GM12878 (cell line): ENCODE measurements at regions not wholly inside any gene's neighbourhood (a gene's known extent, or its start where the extent isn't known, plus 50 kb on each side); places are given as distances from the start of the nearest gene placed in this dataset.

Experiments
- CREM ChIP-seq: IDR thresholded peaks from 2 replicates; pipeline ENCODE4 v1.6.1; 2014; ENCODE audit warnings: antibody characterized with exemption, low read depth
- CTCF ChIP-seq, 3 experiments: IDR thresholded peaks in 2 of 3; conservative IDR thresholded peaks in 1 of 3; 2 replicates each; pipeline ENCODE4 v1.5.1; 2011; ENCODE audit warnings: low read depth in 3 of 3, low read length in 3 of 3, mild to moderate bottlenecking in 3 of 3, control low read depth in 2 of 3, moderate library complexity in 2 of 3, inconsistent platforms in 1 of 3, mixed read lengths in 1 of 3; ENCODE audit not compliant: control insufficient read depth in 2 of 3, insufficient read depth in 1 of 3; ENCODE audit errors: extremely low read depth in 1 of 3
- KDM1A ChIP-seq: fragments of 200-600 bp; sonication (generic); IDR thresholded peaks from 2 replicates; pipeline ENCODE4 v1.6.1; 2016; ENCODE audit warnings: borderline replicate concordance
- MAX ChIP-seq: IDR thresholded peaks from 2 replicates; pipeline ENCODE4 v1.6.1; 2012; ENCODE audit warnings: low read depth, low read length, improper control_type of control experiment
- MTA3 ChIP-seq: IDR thresholded peaks from 2 replicates; pipeline ENCODE4 v1.6.1; 2012; ENCODE audit warnings: low read length, inconsistent platforms, borderline replicate concordance
- NBN ChIP-seq: fragments of 450-650 bp; IDR thresholded peaks from 2 replicates; pipeline ENCODE4 v1.6.1; 2016
- POLR2A ChIP-seq: IDR thresholded peaks from 2 replicates; pipeline ENCODE4 v1.6.1; 2011; ENCODE audit warnings: low read depth, mild to moderate bottlenecking, low read length
- POLR2AphosphoS5 ChIP-seq: IDR thresholded peaks from 2 replicates; pipeline ENCODE4 v1.6.1; 2011; ENCODE audit warnings: mild to moderate bottlenecking, low read length, inconsistent platforms
- RAD21 ChIP-seq: IDR thresholded peaks from 2 replicates; pipeline ENCODE4 v1.6.1; 2011; ENCODE audit warnings: mild to moderate bottlenecking, low read depth, low read length, moderate library complexity; ENCODE audit not compliant: insufficient read depth
- RB1 ChIP-seq: fragments of 450-650 bp; formaldehyde crosslinking; IDR thresholded peaks from 2 replicates; pipeline ENCODE4 v1.6.1; 2017; ENCODE audit warnings: mild to moderate bottlenecking, borderline replicate concordance

- TF ChIP-seq CTCF (IDR thresholded peaks at IDR 0.05 in 2 of 3, conservative IDR thresholded peaks at IDR 0.05 in 1 of 3; ENCODE audit: control insufficient read depth in 2 of 3, extremely low read depth in 1 of 3, insufficient read depth in 1 of 3, low read depth in 3 of 3, low read length in 3 of 3) = 0 out of 6 replicates have a peak, but pooled peaks of 2 of the 3 experiments have one; percentile 1 to 3
- TF ChIP-seq MTA3 = no peak
- no peak for TF ChIP-seq KDM1A
- TF ChIP-seq NBN = no peak
- no peak for TF ChIP-seq MAX
- no peak for TF ChIP-seq CREM
- no peak for TF ChIP-seq RB1
- TF ChIP-seq RAD21 = no peak
- no peak for TF ChIP-seq POLR2A
- no peak for TF ChIP-seq POLR2AphosphoS5
Measured at GRCh38 chrX:36684053-36684452, 324.1 kb upstream of the FAM47C start.
